KG1 (cell line): ENCODE measurements at regions not wholly inside any gene's neighbourhood (a gene's known extent, or its start where the extent isn't known, plus 50 kb on each side); places are given as distances from the start of the nearest gene placed in this dataset.

Experiments
- DNase-seq: peaks from one replicate; lab custom pipeline; 2025; lab: John Stamatoyannopoulos, UW

- DNase-seq = no peak
Measured at GRCh38 chr11:109106151-109106906, 315.7 kb upstream of the C11orf87 start.

- no peak for DNase-seq
Measured at GRCh38 chr11:109109150-109109549, 312.8 kb upstream of the C11orf87 start.

GRCh38 chr11:109109571-109110315, 312.2 kb upstream of the C11orf87 start:
- DNase-seq = no peak

- DNase-seq = no peak
Measured at GRCh38 chr11:109112261-109112660, 309.7 kb upstream of the C11orf87 start.

- DNase-seq = no peak
Measured at GRCh38 chr11:109112821-109113280, 309.1 kb upstream of the C11orf87 start.

- no peak for DNase-seq
Measured at GRCh38 chr11:109120341-109120740, 301.6 kb upstream of the C11orf87 start.

GRCh38 chr11:109121173-109121932, 300.6 kb upstream of the C11orf87 start:
- no peak for DNase-seq

GRCh38 chr11:109123816-109124787, 297.9 kb upstream of the C11orf87 start:
- DNase-seq = no peak

GRCh38 chr11:109130910-109131309, 291.1 kb upstream of the C11orf87 start:
- no peak for DNase-seq

- peak; percentile 12 for DNase-seq
Measured at GRCh38 chr11:109132539-109132938, 289.5 kb upstream of the C11orf87 start.

GRCh38 chr11:109133159-109133558, 288.8 kb upstream of the C11orf87 start:
- no peak for DNase-seq

GRCh38 chr11:109135627-109136026, 286.4 kb upstream of the C11orf87 start:
- no peak for DNase-seq

GRCh38 chr11:109138196-109138595, 283.8 kb upstream of the C11orf87 start:
- DNase-seq = no peak

- DNase-seq = no peak
Measured at GRCh38 chr11:109140426-109140825, 281.6 kb upstream of the C11orf87 start.

- no peak for DNase-seq
Measured at GRCh38 chr11:109140857-109141515, 281.0 kb upstream of the C11orf87 start.

- DNase-seq = no peak
Measured at GRCh38 chr11:109145287-109145686, 276.7 kb upstream of the C11orf87 start.

- no peak for DNase-seq
Measured at GRCh38 chr11:109147726-109148125, 274.3 kb upstream of the C11orf87 start.

- no peak for DNase-seq
Measured at GRCh38 chr11:109148669-109149068, 273.3 kb upstream of the C11orf87 start.

GRCh38 chr11:109150581-109150980, 271.4 kb upstream of the C11orf87 start:
- DNase-seq = no peak

GRCh38 chr11:109153836-109154235, 268.2 kb upstream of the C11orf87 start:
- DNase-seq = no peak

- no peak for DNase-seq
Measured at GRCh38 chr11:109155291-109155690, 266.7 kb upstream of the C11orf87 start.
